Spinal cord (tissue), 9 donors: ENCODE measurements at regions not wholly inside any gene's neighbourhood (a gene's known extent, or its start where the extent isn't known, plus 50 kb on each side); places are given as distances from the start of the nearest gene placed in this dataset.
A peak's percentile ranks its signal among the peaks of the same experiment; 100 is the strongest.

Experiments
- DNase-seq, 6 donors: peaks; one replicate each; pipeline versions ENCODE4 v3.0.0 to v3.0.0-alpha.2; 2013 to 2015; ENCODE audit warnings: low spot score in 6 of 6, low read depth in 4 of 6
- H3K27ac ChIP-seq: one replicate; pipeline ENCODE4 v1.5.1; 2013; ENCODE audit warnings: low read depth, low read length, control low read depth
- H3K27me3 ChIP-seq: one replicate; pipeline ENCODE4 v1.6.1; 2013; ENCODE audit warnings: low read length; ENCODE audit not compliant: control insufficient read depth, insufficient read depth
- H3K36me3 ChIP-seq: one replicate; pipeline ENCODE4 v1.6.1; 2013; ENCODE audit warnings: low read length; ENCODE audit not compliant: control insufficient read depth, insufficient read depth
- H3K4me1 ChIP-seq: one replicate; pipeline ENCODE4 v1.6.1; 2013; ENCODE audit warnings: low read length; ENCODE audit not compliant: control insufficient read depth, insufficient read depth
- H3K4me3 ChIP-seq: one replicate; pipeline ENCODE4 v1.5.1; 2013; ENCODE audit warnings: low read depth, low read length, control low read depth
- H3K9me3 ChIP-seq: one replicate; pipeline ENCODE4 v1.6.1; 2013; ENCODE audit warnings: low read length; ENCODE audit not compliant: control insufficient read depth, insufficient read depth
- WGBS: methylation state at CpG from one replicate; pipeline ENCODE4 v1.1.5; 2013; ENCODE audit warnings: missing lambda C conversion rate; ENCODE audit not compliant: insufficient coverage; 5-methylcytosine and 5-hydroxymethylcytosine counted together
- donor health status: healthy.

GRCh38 chr9:126084008-126084407, 242.6 kb upstream of the MVB12B start:
- Histone ChIP-seq H3K36me3 (no peaks in the 10 kb centered on the region), H3K27ac (no peak overlapping the region), H3K4me3 (no peak overlapping the region), H3K4me1 (peaks cover 5% of the 10 kb centered on the region), H3K27me3 (no peaks in the 10 kb centered on the region), H3K9me3 (no peaks in the 10 kb centered on the region)
- no peak for DNase-seq
- WGBS = 94% methylated on average over 2 of the region's 4 CpGs

GRCh38 chr9:126084696-126085095, 241.9 kb upstream of the MVB12B start:
- Histone ChIP-seq H3K4me1 (peaks cover 5% of the 10 kb centered on the region), H3K27me3 (no peaks in the 10 kb centered on the region), H3K36me3 (no peaks in the 10 kb centered on the region), H3K9me3 (no peaks in the 10 kb centered on the region), H3K27ac (no peak overlapping the region), H3K4me3 (no peak overlapping the region)
- no peak for DNase-seq
- WGBS = 56% methylated on average over 2 of the region's 8 CpGs

GRCh38 chr9:126085170-126085569, 241.5 kb upstream of the MVB12B start:
- Histone ChIP-seq H3K4me1 (peaks cover 5% of the 10 kb centered on the region), H3K4me3 (no peak overlapping the region), H3K36me3 (no peaks in the 10 kb centered on the region), H3K27ac (no peak overlapping the region), H3K9me3 (no peaks in the 10 kb centered on the region), H3K27me3 (no peaks in the 10 kb centered on the region)
- no CpG with 5 or more reads among the region's 2 CpGs for WGBS
- DNase-seq = no peak

- no peak for DNase-seq
- 88% methylated on average over 6 of the region's 6 CpGs for WGBS
- no peaks in the 10 kb centered on the region for H3K27me3 ChIP-seq
- no peaks in the 10 kb centered on the region for H3K4me1 ChIP-seq
- no peak overlapping the region for H3K4me3 ChIP-seq
- no peaks in the 10 kb centered on the region for H3K36me3 ChIP-seq
- no peaks in the 10 kb centered on the region for H3K9me3 ChIP-seq
- H3K27ac ChIP-seq = no peak overlapping the region
Observed at GRCh38 chr9:126088336-126088735, 238.3 kb upstream of the MVB12B start.

GRCh38 chr9:126089789-126090188, 236.8 kb upstream of the MVB12B start:
- Histone ChIP-seq H3K36me3 (no peaks in the 10 kb centered on the region), H3K4me1 (no peaks in the 10 kb centered on the region), H3K27ac (no peak overlapping the region), H3K9me3 (no peaks in the 10 kb centered on the region), H3K4me3 (no peak overlapping the region), H3K27me3 (no peaks in the 10 kb centered on the region)
- 100% methylated on average over 1 of the region's 2 CpGs for WGBS
- DNase-seq = no peak

GRCh38 chr9:126093771-126094170, 232.9 kb upstream of the MVB12B start:
- Histone ChIP-seq H3K4me3 (no peak overlapping the region), H3K9me3 (no peaks in the 10 kb centered on the region), H3K4me1 (peaks cover 14% of the 10 kb centered on the region), H3K27me3 (no peaks in the 10 kb centered on the region), H3K36me3 (no peaks in the 10 kb centered on the region), H3K27ac (no peak overlapping the region)
- 73% methylated on average over 5 of the region's 9 CpGs for WGBS
- no peak for DNase-seq

GRCh38 chr9:126095546-126096190, 231.0 kb upstream of the MVB12B start:
- no peak overlapping the region for H3K4me3 ChIP-seq
- H3K36me3 ChIP-seq = no peaks in the 10 kb centered on the region
- H3K4me1 ChIP-seq = peaks cover 14% of the 10 kb centered on the region
- H3K27me3 ChIP-seq = no peaks in the 10 kb centered on the region
- no peak overlapping the region for H3K27ac ChIP-seq
- no peak for DNase-seq
- no peaks in the 10 kb centered on the region for H3K9me3 ChIP-seq
- 85% methylated on average over 13 of the region's 16 CpGs for WGBS

GRCh38 chr9:126096340-126096739, 230.3 kb upstream of the MVB12B start:
- peak in 1 of 6 donors; percentile 81 for DNase-seq
- no peak overlapping the region for H3K4me3 ChIP-seq
- H3K27me3 ChIP-seq = no peaks in the 10 kb centered on the region
- peaks cover 14% of the 10 kb centered on the region for H3K4me1 ChIP-seq
- no peak overlapping the region for H3K27ac ChIP-seq
- H3K9me3 ChIP-seq = no peaks in the 10 kb centered on the region
- no peaks in the 10 kb centered on the region for H3K36me3 ChIP-seq
- whole genome bisulfite sequencing = 59% methylated on average over 3 of the region's 7 CpGs

- Histone ChIP-seq H3K27ac (no peak overlapping the region), H3K27me3 (no peaks in the 10 kb centered on the region), H3K4me3 (no peak overlapping the region), H3K36me3 (no peaks in the 10 kb centered on the region), H3K9me3 (no peaks in the 10 kb centered on the region), H3K4me1 (peaks cover 14% of the 10 kb centered on the region)
- 51% methylated on average over 3 of the region's 6 CpGs for WGBS
- DNase-seq = peak in 4 of 6 donors; percentile 15 to 65 (median 43)
Observed at GRCh38 chr9:126097679-126098078, 228.9 kb upstream of the MVB12B start.

GRCh38 chr9:126106404-126106803, 220.2 kb upstream of the MVB12B start:
- Histone ChIP-seq H3K4me1 (no peaks in the 10 kb centered on the region), H3K36me3 (no peaks in the 10 kb centered on the region), H3K27me3 (no peaks in the 10 kb centered on the region), H3K4me3 (no peak overlapping the region), H3K27ac (no peak overlapping the region), H3K9me3 (no peaks in the 10 kb centered on the region)
- no peak for DNase-seq
- 92% methylated on average over 1 of the region's 5 CpGs for WGBS
